Cardiac muscle cell (in vitro differentiated cells and primary cell): ENCODE measurements at regions not wholly inside any gene's neighbourhood (a gene's known extent, or its start where the extent isn't known, plus 50 kb on each side); places are given as distances from the start of the nearest gene placed in this dataset.
"Not testable (repeated sequence)": the region's sequence is repeated elsewhere in the genome, so short reads cannot be mapped to it uniquely, and the experiment has no call there.

ENCODE experiments used
- DNase-seq, 2 donors: peaks; one replicate each; pipeline versions ENCODE4 v3.0.0 to v3.0.0-alpha.2; 2010 to 2017; ENCODE audit warnings: low read depth in 1 of 2, low spot score in 1 of 2
- H3K27ac ChIP-seq: fragments of 200-600 bp; sonication (generic); 2 replicates; pipeline ENCODE4 v1.5.1; 2016
- H3K27me3 ChIP-seq: fragments of 200-600 bp; sonication (generic); 2 replicates; pipeline ENCODE4 v1.6.0; 2016; ENCODE audit warnings: control low read depth
- H3K36me3 ChIP-seq: fragments of 200-600 bp; sonication (generic); 2 replicates; pipeline ENCODE4 v1.5.1; 2016; ENCODE audit warnings: control low read depth
- H3K4me1 ChIP-seq: fragments of 200-600 bp; sonication (generic); 2 replicates; pipeline ENCODE4 v1.8.1; 2017; ENCODE audit warnings: low read depth, mild to moderate bottlenecking, mixed run types
- H3K4me3 ChIP-seq: fragments of 200-600 bp; sonication (generic); 2 replicates; pipeline ENCODE4 v1.5.1; 2016; ENCODE audit warnings: mild to moderate bottlenecking
- H3K9me3 ChIP-seq: fragments of 200-600 bp; sonication (generic); 2 replicates; pipeline ENCODE4 v1.5.1; 2017; ENCODE audit warnings: low read depth, mild to moderate bottlenecking, control low read depth
- TF ChIP-seq, protein P1 (sequence below): IDR thresholded peaks from 2 replicates; pipeline ENCODE4 v1.5.1; 2012; ENCODE audit warnings: low read depth, mild to moderate bottlenecking, low read length

GRCh38 chr3:110878692-110879091 lies 192.9 kb upstream of the NECTIN3 start:
- DNase-seq: peak in 1 of 2 donors; percentile 24
- no peaks in the 10 kb centered on the region for H3K9me3 ChIP-seq
- no peaks in the 10 kb centered on the region for H3K27me3 ChIP-seq
- TF ChIP-seq, protein P1, sequence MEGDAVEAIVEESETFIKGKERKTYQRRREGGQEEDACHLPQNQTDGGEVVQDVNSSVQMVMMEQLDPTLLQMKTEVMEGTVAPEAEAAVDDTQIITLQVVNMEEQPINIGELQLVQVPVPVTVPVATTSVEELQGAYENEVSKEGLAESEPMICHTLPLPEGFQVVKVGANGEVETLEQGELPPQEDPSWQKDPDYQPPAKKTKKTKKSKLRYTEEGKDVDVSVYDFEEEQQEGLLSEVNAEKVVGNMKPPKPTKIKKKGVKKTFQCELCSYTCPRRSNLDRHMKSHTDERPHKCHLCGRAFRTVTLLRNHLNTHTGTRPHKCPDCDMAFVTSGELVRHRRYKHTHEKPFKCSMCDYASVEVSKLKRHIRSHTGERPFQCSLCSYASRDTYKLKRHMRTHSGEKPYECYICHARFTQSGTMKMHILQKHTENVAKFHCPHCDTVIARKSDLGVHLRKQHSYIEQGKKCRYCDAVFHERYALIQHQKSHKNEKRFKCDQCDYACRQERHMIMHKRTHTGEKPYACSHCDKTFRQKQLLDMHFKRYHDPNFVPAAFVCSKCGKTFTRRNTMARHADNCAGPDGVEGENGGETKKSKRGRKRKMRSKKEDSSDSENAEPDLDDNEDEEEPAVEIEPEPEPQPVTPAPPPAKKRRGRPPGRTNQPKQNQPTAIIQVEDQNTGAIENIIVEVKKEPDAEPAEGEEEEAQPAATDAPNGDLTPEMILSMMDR: no peak
- no peak overlapping the region for H3K27ac ChIP-seq
- no peak overlapping the region for H3K4me3 ChIP-seq
- peaks cover 14% of the 10 kb centered on the region for H3K4me1 ChIP-seq
- H3K36me3 ChIP-seq: no peaks in the 10 kb centered on the region

GRCh38 chr3:110881069-110881468 lies 190.5 kb upstream of the NECTIN3 start:
- H3K9me3 ChIP-seq: no peaks in the 10 kb centered on the region
- H3K4me1 ChIP-seq: peaks cover 14% of the 10 kb centered on the region
- H3K4me3 ChIP-seq: no peak overlapping the region
- TF ChIP-seq, protein P1: peak; percentile 10
- no peaks in the 10 kb centered on the region for H3K27me3 ChIP-seq
- peak; percentile 4 to 55 for DNase-seq
- no peak overlapping the region for H3K27ac ChIP-seq
- no peaks in the 10 kb centered on the region for H3K36me3 ChIP-seq

GRCh38 chr3:110886222-110886893 lies 185.3 kb upstream of the NECTIN3 start:
- TF ChIP-seq, protein P1: no peak
- peak in 1 of 2 donors; percentile 3 for DNase-seq
- no peaks in the 10 kb centered on the region for H3K4me1 ChIP-seq
- no peak overlapping the region for H3K27ac ChIP-seq
- H3K36me3 ChIP-seq: no peaks in the 10 kb centered on the region
- no peaks in the 10 kb centered on the region for H3K27me3 ChIP-seq
- H3K9me3 ChIP-seq: no peaks in the 10 kb centered on the region
- H3K4me3 ChIP-seq: no peak overlapping the region

DNA sequence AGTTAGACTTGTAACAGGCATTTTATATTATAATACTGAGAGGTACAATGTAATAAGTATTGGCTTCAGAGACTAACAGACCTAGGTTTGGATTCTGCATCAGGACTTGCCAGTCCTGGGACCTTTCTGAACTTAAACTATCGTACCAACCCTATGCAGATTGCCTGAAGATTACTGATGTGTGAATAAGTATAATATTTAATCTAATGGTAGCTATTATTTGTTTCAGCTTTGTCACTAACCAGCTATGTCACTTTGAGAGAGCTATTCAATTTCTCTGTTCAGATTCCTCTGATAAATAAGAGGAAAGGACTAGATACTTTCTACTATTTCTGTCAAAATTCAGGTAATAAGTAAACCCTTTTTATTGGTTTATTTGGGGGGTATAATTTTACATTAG lies 184.4 kb upstream of the NECTIN3 start:
- Histone ChIP-seq H3K36me3 (no peaks in the 10 kb centered on the region), H3K9me3 (no peaks in the 10 kb centered on the region), H3K27ac (no peak overlapping the region), H3K27me3 (no peaks in the 10 kb centered on the region), H3K4me3 (no peak overlapping the region), H3K4me1 (no peaks in the 10 kb centered on the region)
- TF ChIP-seq, protein P1: no peak
- no peak for DNase-seq

DNA sequence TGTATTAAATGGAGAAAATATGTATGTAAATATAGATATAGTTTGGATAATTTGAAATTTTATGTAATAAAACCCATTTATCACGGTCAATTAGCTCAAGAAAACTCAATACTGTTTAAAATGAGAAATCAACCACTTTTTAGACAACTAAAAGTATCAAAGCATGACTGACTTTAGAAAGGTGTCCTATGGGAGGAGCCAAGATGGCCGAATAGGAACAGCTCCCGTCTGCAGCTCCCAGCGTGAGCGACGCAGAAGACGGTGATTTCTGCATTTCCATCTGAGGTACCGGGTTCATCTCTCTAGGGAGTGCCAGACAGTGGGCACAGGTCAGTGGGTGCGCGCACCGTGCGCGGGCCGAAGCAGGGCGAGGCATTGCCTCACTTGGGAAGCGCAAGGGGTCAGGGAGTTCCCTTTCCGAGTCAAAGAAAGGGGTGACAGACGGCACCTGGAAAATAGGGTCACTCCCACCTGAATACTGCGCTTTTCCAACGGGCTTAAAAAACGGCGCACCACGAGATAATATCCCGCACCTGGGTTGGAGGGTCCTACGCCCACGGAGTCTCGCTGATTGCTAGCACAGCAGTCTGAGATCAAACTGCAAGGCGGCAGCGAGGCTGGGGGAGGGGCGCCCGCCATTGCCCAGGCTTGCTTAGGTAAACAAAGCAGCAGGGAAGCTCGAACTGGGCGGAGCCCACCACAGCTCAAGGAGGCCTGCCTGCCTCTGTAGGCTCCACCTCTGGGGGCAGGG lies 182.8 kb upstream of the NECTIN3 start:
- H3K4me3 ChIP-seq: peak overlapping the region; percentile 29

DNA sequence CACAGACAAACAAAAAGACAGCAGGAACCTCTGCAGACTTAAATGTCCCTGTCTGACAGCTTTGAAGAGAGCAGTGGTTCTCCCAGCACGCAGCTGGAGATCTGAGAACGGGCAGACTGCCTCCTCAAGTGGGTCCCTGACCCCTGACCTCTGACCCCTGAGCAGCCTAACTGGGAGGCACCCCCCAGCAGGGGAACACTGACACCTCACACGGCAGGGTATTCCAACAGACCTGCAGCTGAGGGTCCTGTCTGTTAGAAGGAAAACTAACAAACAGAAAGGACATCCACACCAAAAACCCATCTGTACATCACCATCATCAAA lies 182.3 kb upstream of the NECTIN3 start:
- H3K27ac ChIP-seq, H3K4me1 ChIP-seq, H3K9me3 ChIP-seq, H3K4me3 ChIP-seq, H3K36me3 ChIP-seq, DNase-seq, H3K27me3 ChIP-seq: not testable (repeated sequence)

More for the DNA sequence above, 182.8 kb upstream of the NECTIN3 start:
- not testable (repeated sequence) for H3K27me3 ChIP-seq, DNase-seq, H3K36me3 ChIP-seq, H3K9me3 ChIP-seq, H3K4me1 ChIP-seq
- H3K27ac ChIP-seq: peak overlapping the region; percentile 37
